GM12891 (cell line): ENCODE measurements at regions not wholly inside any gene's neighbourhood (a gene's known extent, or its start where the extent isn't known, plus 50 kb on each side); places are given as distances from the start of the nearest gene placed in this dataset.

ENCODE experiments used
- POLR2A ChIP-seq: IDR thresholded peaks from 2 replicates; pipeline ENCODE4 v1.6.1; 2011; ENCODE audit warnings: low read depth, low read length, control low read depth
- TAF1 ChIP-seq: IDR thresholded peaks from 2 replicates; pipeline ENCODE4 v1.6.1; 2011; ENCODE audit warnings: low read depth, low read length, control low read depth

- TF ChIP-seq TAF1 (no peak), POLR2A (no peak)
Measured at GRCh38 chr1:37274486-37274885, 199.9 kb upstream of the ZC3H12A start.
